Right lobe of liver (tissue), 4 donors: ENCODE measurements at regions not wholly inside any gene's neighbourhood (a gene's known extent, or its start where the extent isn't known, plus 50 kb on each side); places are given as distances from the start of the nearest gene placed in this dataset.

ENCODE experiments used
- CTCF ChIP-seq, 4 donors: fragments of 200-600 bp in 3 of 4; fragments of 450-650 bp in 1 of 4; IDR thresholded peaks; one replicate each; pipeline versions ENCODE4 v1.5.1 to v1.8.0; 2016 to 2022; ENCODE audit warnings: antibody characterized with exemption in 4 of 4, mild to moderate bottlenecking in 2 of 4
- POLR2A ChIP-seq: fragments of 450-650 bp; IDR thresholded peaks from one replicate; pipeline ENCODE4 v1.6.1; 2017; ENCODE audit warnings: antibody characterized with exemption, mild to moderate bottlenecking
- donor health status: DM: no; HTN: no; CAD: no.
- donor health status: DM: no; HTN: no; CAD: no.
- donor health status: DM: no; HTN: yes; CAD: no.

DNA sequence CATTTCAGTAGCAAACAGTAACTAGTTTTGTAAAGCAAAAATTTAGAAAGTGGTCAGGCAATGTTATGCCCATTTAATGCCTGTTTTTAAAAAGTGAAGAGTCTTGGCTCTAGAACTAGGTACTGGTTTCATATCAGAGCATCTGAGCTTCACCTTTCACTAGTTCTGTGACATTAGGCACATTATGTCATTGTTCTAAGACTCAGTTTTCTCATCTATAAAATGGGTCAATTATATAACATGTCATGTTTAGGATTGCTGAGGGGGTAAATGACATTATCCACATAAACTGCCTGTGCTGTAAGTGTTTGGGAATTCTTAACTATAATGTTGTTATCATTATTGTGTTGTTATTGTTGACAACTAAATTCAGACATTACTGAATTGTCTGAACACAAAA is 235.6 kb upstream of the ZC3H12C start:
- TF ChIP-seq CTCF (IDR thresholded peaks at IDR 0.05), result no peak
- no peak for TF ChIP-seq POLR2A
